PFSK-1 (cell line): ENCODE measurements at regions not wholly inside any gene's neighbourhood (a gene's known extent, or its start where the extent isn't known, plus 50 kb on each side); places are given as distances from the start of the nearest gene placed in this dataset.

Experiments
- FOXP2 ChIP-seq: optimal IDR thresholded peaks from 2 replicates; pipeline ENCODE3; 2011; ENCODE audit warnings: borderline replicate concordance, control low read depth, inconsistent platforms; ENCODE audit not compliant: insufficient read depth; ENCODE audit errors: extremely low read length, extremely low read depth
- POLR2AphosphoS5 ChIP-seq: IDR thresholded peaks from 2 replicates; pipeline ENCODE4 v1.6.1; 2012; ENCODE audit warnings: low read depth, mild to moderate bottlenecking, control low read depth, low read length, moderate library complexity
- SIN3A ChIP-seq: IDR thresholded peaks from 2 replicates; pipeline ENCODE4 v1.6.1; 2012; ENCODE audit warnings: mild to moderate bottlenecking, low read length, moderate library complexity, borderline replicate concordance; ENCODE audit not compliant: insufficient read depth
- TAF1 ChIP-seq: IDR thresholded peaks from 2 replicates; pipeline ENCODE4 v1.6.1; 2012; ENCODE audit warnings: low read length, control low read depth, borderline replicate concordance; ENCODE audit not compliant: insufficient read depth
- TF ChIP-seq, protein P1 (sequence below), 2 experiments: IDR thresholded peaks; 2 replicates each; pipeline versions ENCODE4 v1.6.1 to v1.8.0; 2011 to 2012; ENCODE audit warnings: low read depth in 2 of 2, low read length in 2 of 2, control low read depth in 1 of 2, inconsistent platforms in 1 of 2, mild to moderate bottlenecking in 1 of 2, moderate library complexity in 1 of 2; ENCODE audit not compliant: insufficient read depth in 1 of 2

DNA sequence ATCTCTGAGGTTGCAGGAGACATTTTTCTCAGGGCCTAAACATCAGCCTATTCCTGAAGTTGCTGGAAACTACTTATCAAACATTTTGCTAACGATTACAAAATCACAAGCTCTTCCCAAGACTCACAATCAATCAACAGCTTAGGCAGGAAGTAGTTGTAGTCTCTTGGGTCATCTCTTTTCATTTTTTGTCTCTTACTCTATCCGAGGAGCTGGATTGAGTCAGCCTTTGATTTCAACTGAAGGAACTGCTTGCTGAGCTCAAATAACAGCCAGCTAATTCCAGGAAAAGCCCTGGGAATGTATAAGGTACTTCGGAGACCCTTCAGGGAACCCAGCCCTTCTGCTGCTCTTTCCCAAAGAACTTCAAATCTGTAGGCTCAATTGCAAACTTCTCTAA, 398.9 kb downstream of the PLK2 start:
- TF ChIP-seq, protein P1, sequence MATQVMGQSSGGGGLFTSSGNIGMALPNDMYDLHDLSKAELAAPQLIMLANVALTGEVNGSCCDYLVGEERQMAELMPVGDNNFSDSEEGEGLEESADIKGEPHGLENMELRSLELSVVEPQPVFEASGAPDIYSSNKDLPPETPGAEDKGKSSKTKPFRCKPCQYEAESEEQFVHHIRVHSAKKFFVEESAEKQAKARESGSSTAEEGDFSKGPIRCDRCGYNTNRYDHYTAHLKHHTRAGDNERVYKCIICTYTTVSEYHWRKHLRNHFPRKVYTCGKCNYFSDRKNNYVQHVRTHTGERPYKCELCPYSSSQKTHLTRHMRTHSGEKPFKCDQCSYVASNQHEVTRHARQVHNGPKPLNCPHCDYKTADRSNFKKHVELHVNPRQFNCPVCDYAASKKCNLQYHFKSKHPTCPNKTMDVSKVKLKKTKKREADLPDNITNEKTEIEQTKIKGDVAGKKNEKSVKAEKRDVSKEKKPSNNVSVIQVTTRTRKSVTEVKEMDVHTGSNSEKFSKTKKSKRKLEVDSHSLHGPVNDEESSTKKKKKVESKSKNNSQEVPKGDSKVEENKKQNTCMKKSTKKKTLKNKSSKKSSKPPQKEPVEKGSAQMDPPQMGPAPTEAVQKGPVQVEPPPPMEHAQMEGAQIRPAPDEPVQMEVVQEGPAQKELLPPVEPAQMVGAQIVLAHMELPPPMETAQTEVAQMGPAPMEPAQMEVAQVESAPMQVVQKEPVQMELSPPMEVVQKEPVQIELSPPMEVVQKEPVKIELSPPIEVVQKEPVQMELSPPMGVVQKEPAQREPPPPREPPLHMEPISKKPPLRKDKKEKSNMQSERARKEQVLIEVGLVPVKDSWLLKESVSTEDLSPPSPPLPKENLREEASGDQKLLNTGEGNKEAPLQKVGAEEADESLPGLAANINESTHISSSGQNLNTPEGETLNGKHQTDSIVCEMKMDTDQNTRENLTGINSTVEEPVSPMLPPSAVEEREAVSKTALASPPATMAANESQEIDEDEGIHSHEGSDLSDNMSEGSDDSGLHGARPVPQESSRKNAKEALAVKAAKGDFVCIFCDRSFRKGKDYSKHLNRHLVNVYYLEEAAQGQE (IDR thresholded peaks at IDR 0.05; ENCODE audit: insufficient read depth in 1 of 2, low read depth in 2 of 2, low read length in 2 of 2): no peak

DNA sequence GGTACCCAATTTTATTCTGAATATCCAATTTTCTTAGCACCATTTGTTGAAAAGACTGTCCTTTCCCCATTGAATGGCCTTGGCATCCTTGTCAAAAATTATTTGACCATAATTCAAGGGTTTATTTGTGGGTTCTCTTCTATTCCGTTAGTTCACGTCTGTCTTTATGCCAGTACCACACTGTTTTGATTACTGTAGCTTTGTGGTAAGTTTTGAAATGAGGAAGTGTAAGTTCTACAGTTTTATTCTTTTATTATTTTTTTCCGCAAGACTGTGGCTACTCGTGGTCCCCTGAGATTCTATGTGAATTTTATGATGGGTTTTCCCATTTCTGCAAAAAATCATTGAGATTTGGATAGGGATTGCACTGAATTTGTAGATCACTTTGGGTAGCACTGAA, 402.6 kb downstream of the PLK2 start:
- TF ChIP-seq, protein P1 (IDR thresholded peaks at IDR 0.05; ENCODE audit: insufficient read depth in 1 of 2, low read depth in 2 of 2, low read length in 2 of 2): no peak

DNA sequence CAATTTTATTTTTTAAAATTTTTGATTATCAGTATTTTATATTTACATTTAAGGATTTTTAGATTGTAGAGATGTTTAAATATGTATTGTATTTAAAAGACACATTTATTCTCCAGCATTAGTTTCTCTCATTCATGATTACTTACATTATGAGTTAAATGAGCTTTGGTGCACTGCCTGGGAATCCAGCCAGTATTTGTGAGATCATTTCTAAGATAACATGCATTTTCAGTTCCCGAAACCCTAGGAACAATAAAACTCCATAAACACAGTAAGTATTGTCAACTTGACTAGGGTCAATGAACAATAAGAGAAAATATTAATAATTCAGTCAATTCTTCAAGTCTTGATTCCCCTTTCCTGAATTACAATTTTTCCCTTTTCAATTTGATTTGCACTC, 403.3 kb downstream of the PLK2 start:
- no peak for TF ChIP-seq SIN3A
- no peak for TF ChIP-seq FOXP2
- no peak for TF ChIP-seq TAF1
- TF ChIP-seq, protein P1 (IDR thresholded peaks at IDR 0.05; ENCODE audit: insufficient read depth in 1 of 2, low read depth in 2 of 2, low read length in 2 of 2): no peak
- no peak for TF ChIP-seq POLR2AphosphoS5

DNA sequence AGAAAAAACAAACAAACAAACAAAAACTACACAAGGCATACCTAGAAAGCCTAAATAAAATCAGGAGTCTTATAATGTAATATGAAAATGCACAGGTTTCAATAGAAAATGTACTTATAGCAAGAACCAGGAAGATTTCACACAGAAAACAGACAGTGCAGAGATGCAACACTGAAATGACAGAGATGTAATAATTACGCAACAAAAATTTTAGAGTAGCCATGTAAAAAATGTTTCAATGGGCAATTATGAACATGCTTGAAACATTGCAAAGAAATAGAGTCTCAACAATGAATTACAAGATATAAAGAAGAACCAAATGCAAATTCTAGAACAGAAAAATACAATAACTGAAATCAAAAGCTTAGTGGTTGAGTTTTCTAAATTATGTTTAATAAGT, 405.9 kb downstream of the PLK2 start:
- TF ChIP-seq, protein P1 (IDR thresholded peaks at IDR 0.05; ENCODE audit: insufficient read depth in 1 of 2, low read depth in 2 of 2, low read length in 2 of 2): no peak
- TF ChIP-seq FOXP2: no peak
- TF ChIP-seq SIN3A: no peak
- no peak for TF ChIP-seq TAF1
- no peak for TF ChIP-seq POLR2AphosphoS5

DNA sequence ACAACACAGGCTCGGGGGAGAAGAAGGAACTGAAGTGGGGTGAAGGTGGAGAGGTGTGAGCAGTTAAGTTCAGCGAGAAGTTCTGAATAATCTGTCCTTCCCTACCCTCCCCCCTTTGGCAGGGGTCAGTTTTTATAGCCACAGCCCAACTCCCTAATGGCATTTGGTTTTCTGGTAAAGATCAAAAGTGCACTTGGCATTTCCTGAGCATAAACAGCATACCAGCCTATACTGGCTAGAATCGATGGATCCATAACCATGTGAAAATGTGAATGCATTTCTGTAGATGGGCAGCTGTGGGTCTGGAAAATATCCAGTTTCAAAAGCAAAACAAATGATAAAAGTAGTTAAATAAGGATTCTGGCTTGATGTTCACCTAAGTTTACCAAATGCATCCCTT, 410.9 kb downstream of the PLK2 start:
- TF ChIP-seq, protein P1 (IDR thresholded peaks at IDR 0.05; ENCODE audit: insufficient read depth in 1 of 2, low read depth in 2 of 2, low read length in 2 of 2): no peak
- TF ChIP-seq TAF1 (no peak), SIN3A (no peak), POLR2AphosphoS5 (no peak), FOXP2 (no peak)
